Ishikawa (cell line): ENCODE measurements at regions not wholly inside any gene's neighbourhood (a gene's known extent, or its start where the extent isn't known, plus 50 kb on each side); places are given as distances from the start of the nearest gene placed in this dataset.

Source experiments
- CEBPB ChIP-seq: IDR thresholded peaks from 2 replicates; pipeline ENCODE4 v1.6.1; 2012
- CREB1 ChIP-seq: IDR thresholded peaks from 2 replicates; pipeline ENCODE4 v1.6.1; 2012; ENCODE audit warnings: low read depth
- EGR1 ChIP-seq: IDR thresholded peaks from 2 replicates; pipeline ENCODE4 v1.6.1; 2012
- EP300 ChIP-seq: IDR thresholded peaks from 2 replicates; pipeline ENCODE4 v1.6.1; 2012; ENCODE audit warnings: borderline replicate concordance
- FOXM1 ChIP-seq: IDR thresholded peaks from 2 replicates; pipeline ENCODE4 v1.6.1; 2012; ENCODE audit warnings: low read depth, borderline replicate concordance
- NFIC ChIP-seq: IDR thresholded peaks from 2 replicates; pipeline ENCODE4 v1.6.1; 2012
- RAD21 ChIP-seq: IDR thresholded peaks from 2 replicates; pipeline ENCODE4 v1.6.1; 2012; ENCODE audit warnings: low read depth
- TAF1 ChIP-seq: IDR thresholded peaks from 2 replicates; pipeline ENCODE4 v1.6.1; 2012; ENCODE audit warnings: low read depth, mild to moderate bottlenecking
- TCF12 ChIP-seq: IDR thresholded peaks from 2 replicates; pipeline ENCODE4 v1.6.1; 2012; ENCODE audit warnings: low read depth
- TEAD4 ChIP-seq: IDR thresholded peaks from 2 replicates; pipeline ENCODE4 v1.6.1; 2012
- YY1 ChIP-seq: IDR thresholded peaks from 2 replicates; pipeline ENCODE4 v1.6.1; 2012; ENCODE audit warnings: low read depth
- ZBTB7A ChIP-seq: IDR thresholded peaks from 2 replicates; pipeline ENCODE4 v1.6.1; 2012; ENCODE audit warnings: low read depth
- TF ChIP-seq, protein P1 (sequence below): IDR thresholded peaks from 2 replicates; pipeline ENCODE4 v1.6.1; 2012
- TF ChIP-seq, protein P2 (sequence below): IDR thresholded peaks from 2 replicates; pipeline ENCODE4 v1.6.1; 2012; ENCODE audit warnings: low read depth, mild to moderate bottlenecking
- TF ChIP-seq, protein P3 (sequence below): IDR thresholded peaks from 2 replicates; pipeline ENCODE4 v1.6.1; 2012

DNA sequence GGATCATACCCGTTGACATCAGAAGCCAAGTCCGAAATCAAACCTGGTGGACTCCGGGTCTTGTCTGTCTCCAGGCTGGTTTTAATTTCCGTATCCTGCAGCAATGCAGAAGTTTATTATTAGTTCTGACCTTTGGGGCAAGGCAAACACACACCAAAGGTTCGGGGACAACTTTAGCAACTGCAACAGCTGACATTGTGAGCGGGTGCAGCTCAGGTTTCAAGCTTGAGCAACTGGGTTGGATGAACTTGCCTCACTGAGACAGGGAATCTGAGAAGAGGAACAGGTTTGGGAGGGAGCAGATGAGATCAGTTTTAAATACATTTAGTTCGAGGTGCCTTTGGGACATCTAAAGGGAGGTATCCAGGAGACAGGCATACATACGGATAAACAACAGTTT is 110.7 kb downstream of the GNL3L start:
- TF ChIP-seq CEBPB: no peak
- no peak for TF ChIP-seq EP300
- TF ChIP-seq ZBTB7A: no peak
- TF ChIP-seq TAF1: no peak
- TF ChIP-seq TCF12: no peak
- TF ChIP-seq, protein P1, sequence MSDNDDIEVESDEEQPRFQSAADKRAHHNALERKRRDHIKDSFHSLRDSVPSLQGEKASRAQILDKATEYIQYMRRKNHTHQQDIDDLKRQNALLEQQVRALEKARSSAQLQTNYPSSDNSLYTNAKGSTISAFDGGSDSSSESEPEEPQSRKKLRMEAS: no peak
- TF ChIP-seq RAD21: no peak
- TF ChIP-seq EGR1: no peak

DNA sequence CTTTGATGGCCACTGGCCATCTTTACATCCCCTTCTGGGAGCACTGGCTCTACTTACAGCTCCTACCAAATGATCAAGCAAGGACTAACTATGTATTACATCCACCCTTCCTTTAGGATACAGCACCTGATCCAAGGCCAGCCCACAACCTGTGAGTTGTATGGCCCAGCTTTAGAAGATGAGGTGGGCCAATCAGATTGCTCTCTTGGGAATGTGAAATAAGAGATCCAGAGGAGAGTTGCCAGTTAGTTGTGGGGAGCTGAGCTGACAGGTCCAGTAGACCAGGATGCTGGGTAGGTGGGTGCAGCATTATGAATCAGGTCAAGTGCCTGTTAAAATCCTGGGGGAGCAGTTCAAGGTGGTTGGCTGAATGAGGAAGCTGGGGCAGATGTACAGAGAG is 111.5 kb downstream of the GNL3L start:
- TF ChIP-seq NFIC (no peak), FOXM1 (no peak)

DNA sequence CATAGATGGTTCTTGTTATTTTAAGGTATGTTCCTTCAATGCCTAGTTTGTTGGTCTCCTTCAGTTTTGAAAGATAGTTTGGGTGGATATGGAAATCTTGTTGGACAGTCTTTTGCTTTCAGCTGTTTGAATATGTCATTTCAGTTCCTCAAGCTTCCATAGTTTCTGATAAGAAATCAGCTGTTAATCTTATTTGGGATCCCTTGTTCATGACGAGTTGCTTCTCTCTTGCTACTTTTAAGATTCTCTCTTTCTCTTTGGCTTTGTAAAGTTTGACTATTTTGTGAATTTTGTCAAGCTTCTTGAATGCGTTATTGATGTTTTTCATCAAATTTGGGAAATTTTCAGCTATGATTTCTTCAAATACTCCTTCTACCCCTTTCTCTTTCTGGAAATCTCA is 129.5 kb downstream of the GNL3L start:
- TF ChIP-seq TEAD4 (no peak), RAD21 (no peak), NFIC (no peak), EGR1 (no peak), YY1 (no peak), CEBPB (no peak), TCF12 (no peak), CREB1 (no peak), EP300 (no peak), FOXM1 (no peak)
- TF ChIP-seq, protein P2, sequence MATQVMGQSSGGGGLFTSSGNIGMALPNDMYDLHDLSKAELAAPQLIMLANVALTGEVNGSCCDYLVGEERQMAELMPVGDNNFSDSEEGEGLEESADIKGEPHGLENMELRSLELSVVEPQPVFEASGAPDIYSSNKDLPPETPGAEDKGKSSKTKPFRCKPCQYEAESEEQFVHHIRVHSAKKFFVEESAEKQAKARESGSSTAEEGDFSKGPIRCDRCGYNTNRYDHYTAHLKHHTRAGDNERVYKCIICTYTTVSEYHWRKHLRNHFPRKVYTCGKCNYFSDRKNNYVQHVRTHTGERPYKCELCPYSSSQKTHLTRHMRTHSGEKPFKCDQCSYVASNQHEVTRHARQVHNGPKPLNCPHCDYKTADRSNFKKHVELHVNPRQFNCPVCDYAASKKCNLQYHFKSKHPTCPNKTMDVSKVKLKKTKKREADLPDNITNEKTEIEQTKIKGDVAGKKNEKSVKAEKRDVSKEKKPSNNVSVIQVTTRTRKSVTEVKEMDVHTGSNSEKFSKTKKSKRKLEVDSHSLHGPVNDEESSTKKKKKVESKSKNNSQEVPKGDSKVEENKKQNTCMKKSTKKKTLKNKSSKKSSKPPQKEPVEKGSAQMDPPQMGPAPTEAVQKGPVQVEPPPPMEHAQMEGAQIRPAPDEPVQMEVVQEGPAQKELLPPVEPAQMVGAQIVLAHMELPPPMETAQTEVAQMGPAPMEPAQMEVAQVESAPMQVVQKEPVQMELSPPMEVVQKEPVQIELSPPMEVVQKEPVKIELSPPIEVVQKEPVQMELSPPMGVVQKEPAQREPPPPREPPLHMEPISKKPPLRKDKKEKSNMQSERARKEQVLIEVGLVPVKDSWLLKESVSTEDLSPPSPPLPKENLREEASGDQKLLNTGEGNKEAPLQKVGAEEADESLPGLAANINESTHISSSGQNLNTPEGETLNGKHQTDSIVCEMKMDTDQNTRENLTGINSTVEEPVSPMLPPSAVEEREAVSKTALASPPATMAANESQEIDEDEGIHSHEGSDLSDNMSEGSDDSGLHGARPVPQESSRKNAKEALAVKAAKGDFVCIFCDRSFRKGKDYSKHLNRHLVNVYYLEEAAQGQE: no peak
- TF ChIP-seq, protein P1: no peak

DNA sequence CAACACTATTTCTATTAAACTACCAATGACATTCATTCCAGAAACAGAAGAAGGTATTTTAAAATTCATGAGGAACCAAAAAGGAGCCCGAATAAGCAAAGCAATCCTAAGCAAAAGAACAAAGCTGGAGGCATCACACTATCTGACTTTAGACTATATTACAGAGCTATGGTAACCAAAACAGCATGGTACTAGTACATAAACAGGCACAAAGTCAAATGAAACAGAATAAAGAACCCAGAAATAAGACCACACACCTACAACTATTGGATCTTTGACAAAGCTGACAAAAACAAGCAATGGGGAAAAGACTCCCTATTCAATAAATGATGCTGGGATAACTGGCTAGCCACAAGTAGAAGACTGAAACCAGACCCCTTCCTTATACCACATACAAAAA is 122.3 kb downstream of the ITIH6 start:
- TF ChIP-seq, protein P2: no peak
- TF ChIP-seq YY1 (no peak), EGR1 (no peak), TEAD4 (no peak), CEBPB (no peak), NFIC (no peak)

DNA sequence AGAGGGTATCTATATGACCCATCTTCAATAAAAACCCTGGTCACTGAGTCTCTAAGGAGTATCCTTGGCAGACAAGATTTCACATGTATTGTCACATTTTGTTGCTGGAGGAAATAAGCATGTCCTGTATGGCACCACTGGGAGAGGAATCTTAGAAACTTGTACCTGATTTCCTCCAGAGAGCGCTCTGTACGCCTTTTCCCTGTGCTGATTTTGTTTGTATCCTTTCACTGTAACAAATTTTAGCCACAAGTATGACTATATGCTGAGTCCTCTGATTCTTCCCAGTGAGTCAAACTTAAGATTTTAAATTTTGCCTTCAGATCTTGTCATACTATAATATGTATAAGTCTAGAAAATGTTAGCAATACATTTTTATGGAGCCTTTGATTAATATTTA is 102.8 kb downstream of the ITIH6 start:
- TF ChIP-seq ZBTB7A: no peak
- TF ChIP-seq EGR1: no peak
- TF ChIP-seq TCF12: no peak
- TF ChIP-seq EP300: no peak
- no peak for TF ChIP-seq YY1
- TF ChIP-seq TEAD4: no peak
- TF ChIP-seq, protein P1: no peak
- TF ChIP-seq, protein P3, sequence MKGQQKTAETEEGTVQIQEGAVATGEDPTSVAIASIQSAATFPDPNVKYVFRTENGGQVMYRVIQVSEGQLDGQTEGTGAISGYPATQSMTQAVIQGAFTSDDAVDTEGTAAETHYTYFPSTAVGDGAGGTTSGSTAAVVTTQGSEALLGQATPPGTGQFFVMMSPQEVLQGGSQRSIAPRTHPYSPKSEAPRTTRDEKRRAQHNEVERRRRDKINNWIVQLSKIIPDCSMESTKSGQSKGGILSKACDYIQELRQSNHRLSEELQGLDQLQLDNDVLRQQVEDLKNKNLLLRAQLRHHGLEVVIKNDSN: no peak
- no peak for TF ChIP-seq RAD21
- no peak for TF ChIP-seq CEBPB

DNA sequence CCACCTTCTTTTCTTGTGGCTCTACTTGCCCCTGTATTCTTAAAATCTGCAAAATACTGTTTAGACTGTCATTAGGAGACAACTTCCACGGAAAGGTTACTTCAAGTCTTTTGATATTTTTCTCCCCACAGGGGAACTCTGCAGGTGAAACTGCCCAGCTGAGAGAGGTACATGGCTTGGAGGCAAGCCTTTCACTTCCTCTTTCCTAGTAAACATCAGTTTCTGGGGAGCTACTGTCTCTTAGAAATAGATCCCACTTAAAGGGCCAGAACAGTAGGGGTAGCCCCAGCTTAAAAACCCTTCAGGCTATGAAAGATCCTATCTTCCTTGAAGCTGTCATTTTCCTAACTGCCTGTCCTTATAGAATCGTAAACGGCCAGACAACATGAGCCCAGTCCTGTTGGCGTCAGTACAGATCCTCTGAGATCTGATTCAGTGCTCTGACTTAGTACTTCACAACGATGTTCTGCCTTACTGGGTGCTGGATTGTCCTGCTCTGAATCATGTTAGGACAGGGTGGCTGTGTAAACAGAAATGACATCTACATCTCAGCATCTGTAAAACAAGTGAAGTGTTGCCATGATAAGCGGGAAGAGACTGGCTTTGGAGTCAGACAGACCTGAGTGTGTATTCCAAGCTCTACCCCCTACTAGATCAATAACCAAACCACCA is 102.1 kb downstream of the ITIH6 start:
- TF ChIP-seq FOXM1 (no peak), CREB1 (no peak), YY1 (no peak), TCF12 (no peak), TAF1 (no peak), NFIC (no peak)
- TF ChIP-seq, protein P2: no peak
- TF ChIP-seq, protein P1: no peak
